Spleen (tissue), 11 donors: ENCODE measurements at regions not wholly inside any gene's neighbourhood (a gene's known extent, or its start where the extent isn't known, plus 50 kb on each side); places are given as distances from the start of the nearest gene placed in this dataset.

Experiments used
- DNase-seq: peaks from one replicate; pipeline ENCODE4 v3.0.0-alpha.2; 2020
- H3K27ac ChIP-seq, 8 donors: fragments of 200-600 bp; sonication (generic) in 7 of 8; 1 replicate in 4 of 8; 2 replicates in 4 of 8; pipeline versions ENCODE4 v1.5.0 to v1.8.0; 2016 to 2021; ENCODE audit warnings: inconsistent platforms in 4 of 8, mild to moderate bottlenecking in 4 of 8, moderate library complexity in 1 of 8
- H3K27me3 ChIP-seq, 7 donors: fragments of 200-600 bp; sonication (generic) in 6 of 7; replicated peaks in 1 of 7; 1 replicate in 4 of 7; 2 replicates in 3 of 7; pipeline versions ENCODE4 v1.5.0 to v1.8.0; 2016 to 2021; ENCODE audit warnings: inconsistent platforms in 3 of 7, mild to moderate bottlenecking in 1 of 7
- H3K36me3 ChIP-seq, 6 donors: fragments of 200-600 bp; sonication (generic) in 5 of 6; 1 replicate in 4 of 6; 2 replicates in 2 of 6; pipeline versions ENCODE4 v1.5.0 to v1.8.0; 2016 to 2021; ENCODE audit warnings: inconsistent platforms in 2 of 6
- H3K4me1 ChIP-seq, 6 donors: fragments of 200-600 bp; sonication (generic) in 5 of 6; 1 replicate in 3 of 6; 2 replicates in 3 of 6; pipeline versions ENCODE4 v1.5.0 to v1.8.0; 2016 to 2021; ENCODE audit warnings: inconsistent platforms in 3 of 6
- H3K4me3 ChIP-seq, 8 donors: fragments of 200-600 bp; sonication (generic) in 7 of 8; 1 replicate in 4 of 8; 2 replicates in 4 of 8; pipeline versions ENCODE4 v1.5.0 to v1.8.0; 2016 to 2021; ENCODE audit warnings: inconsistent platforms in 4 of 8, mild to moderate bottlenecking in 4 of 8, moderate library complexity in 2 of 8
- H3K9me3 ChIP-seq, 8 donors: fragments of 200-600 bp; sonication (generic) in 7 of 8; 1 replicate in 4 of 8; 2 replicates in 4 of 8; pipeline versions ENCODE4 v1.5.0 to v1.8.0; 2016 to 2021; ENCODE audit warnings: inconsistent platforms in 4 of 8
- POLR2A ChIP-seq, 3 donors: fragments of 450-650 bp; IDR thresholded peaks; one replicate each; pipeline ENCODE4 v1.5.1; 2017; ENCODE audit warnings: antibody characterized with exemption in 3 of 3, mild to moderate bottlenecking in 1 of 3
- POLR2AphosphoS5 ChIP-seq, 3 donors: sonication (generic); formaldehyde crosslinking; IDR thresholded peaks; one replicate each; pipeline ENCODE4 v1.5.1; 2017; ENCODE audit warnings: antibody characterized with exemption in 3 of 3
- WGBS, 5 donors: extraction: QIAGEN DNeasy Blood & Tissue Kit in 3 of 5; methylation state at CpG; one replicate each; pipeline versions ENCODE4 v1.1.5 to v1.1.7; 2013 to 2018; 5-methylcytosine and 5-hydroxymethylcytosine counted together
- intact Hi-C: fragments of 100-400 bp; cut with DNase I; formaldehyde crosslinking; loops from one replicate; pipeline ENCODE4 v1.15.0; 2023; ENCODE audit warnings: low total_unique reads
- TF ChIP-seq, protein P1 (sequence below), 11 experiments: fragments of 200-600 bp in 7 of 11; fragments of 450-650 bp in 4 of 11; sonication (generic) in 4 of 11; IDR thresholded peaks in 8 of 11; conservative IDR thresholded peaks in 3 of 11; 1 replicate in 7 of 11; 2 replicates in 4 of 11; pipeline versions ENCODE4 v1.4.0 to v1.8.0; 2016 to 2021; ENCODE audit warnings: antibody characterized with exemption in 11 of 11, inconsistent platforms in 4 of 11, mild to moderate bottlenecking in 1 of 11
- donor health status: healthy with polysubstance abuse.
- donor health status: DM: no; HTN: no; CAD: no; lungs with moderate emphysema.
- donor health status: DM: no; HTN: no; CAD: no.
- donor health status: Bipolar disorder and iron deficiency.
- donor health status: healthy.
- donor health status: DM: no; HTN: no; CAD: no.
- donor health status: DM: yes; HTN: yes; CAD: no.

DNA sequence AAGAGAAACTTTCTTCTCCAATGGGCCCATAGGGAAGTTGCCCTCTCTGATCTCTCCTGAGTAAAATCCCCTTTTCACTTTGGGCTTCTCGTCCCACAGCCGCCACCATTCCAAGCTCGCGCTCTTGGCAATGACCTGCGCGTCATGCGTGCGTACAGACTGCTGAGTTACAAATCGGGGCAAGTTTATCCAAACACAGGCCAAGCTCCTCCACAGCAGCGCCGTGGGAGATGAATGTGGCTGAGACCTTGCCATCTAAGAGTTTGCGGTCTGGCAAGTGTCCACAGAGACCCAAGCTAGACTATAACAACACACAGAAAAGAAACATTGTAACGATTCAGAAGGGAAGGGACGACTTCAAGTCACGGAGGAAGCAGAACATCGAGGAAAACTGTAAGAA, 116.3 kb upstream of the SOD1 start:
- intact Hi-C loops, result no loop called here
- WGBS, 5 donors, result 87 to 92% (median 90%) methylated on average over 16 of the region's 16 CpGs

DNA sequence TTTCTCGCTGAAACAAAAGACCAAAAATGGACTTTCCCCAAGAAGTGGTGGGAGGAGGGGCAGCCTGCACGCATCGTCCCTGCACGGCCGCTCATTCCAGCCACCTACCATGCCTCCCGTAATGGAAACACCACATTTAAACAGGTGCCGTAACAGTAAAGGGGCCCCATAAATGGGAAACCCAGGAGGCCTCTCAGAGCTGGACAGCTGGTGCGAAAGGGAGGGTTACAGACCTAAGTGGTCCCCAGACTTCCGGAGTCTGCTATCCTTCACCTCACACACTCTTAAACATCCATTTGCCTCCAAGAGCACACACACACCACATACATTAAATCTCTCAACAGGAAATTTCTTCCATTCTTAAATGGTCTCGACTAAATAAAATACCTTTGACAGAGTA, 120.7 kb upstream of the SOD1 start:
- Histone ChIP-seq H3K27ac (no peak overlapping the region), H3K4me3 (no peak overlapping the region), H3K36me3 (no peaks in the 10 kb centered on the region), H3K27me3 (no peaks in the 10 kb centered on the region), H3K4me1 (no peaks in the 10 kb centered on the region), H3K9me3 (no peaks in the 10 kb centered on the region)
- DNase-seq, result no peak
- 60 to 78% (median 67%) methylated on average over 10 of the region's 10 CpGs for WGBS, 5 donors
- TF ChIP-seq POLR2AphosphoS5 (IDR thresholded peaks at IDR 0.05), result no peak
- TF ChIP-seq POLR2A (IDR thresholded peaks at IDR 0.05), result no peak
- TF ChIP-seq, protein P1, sequence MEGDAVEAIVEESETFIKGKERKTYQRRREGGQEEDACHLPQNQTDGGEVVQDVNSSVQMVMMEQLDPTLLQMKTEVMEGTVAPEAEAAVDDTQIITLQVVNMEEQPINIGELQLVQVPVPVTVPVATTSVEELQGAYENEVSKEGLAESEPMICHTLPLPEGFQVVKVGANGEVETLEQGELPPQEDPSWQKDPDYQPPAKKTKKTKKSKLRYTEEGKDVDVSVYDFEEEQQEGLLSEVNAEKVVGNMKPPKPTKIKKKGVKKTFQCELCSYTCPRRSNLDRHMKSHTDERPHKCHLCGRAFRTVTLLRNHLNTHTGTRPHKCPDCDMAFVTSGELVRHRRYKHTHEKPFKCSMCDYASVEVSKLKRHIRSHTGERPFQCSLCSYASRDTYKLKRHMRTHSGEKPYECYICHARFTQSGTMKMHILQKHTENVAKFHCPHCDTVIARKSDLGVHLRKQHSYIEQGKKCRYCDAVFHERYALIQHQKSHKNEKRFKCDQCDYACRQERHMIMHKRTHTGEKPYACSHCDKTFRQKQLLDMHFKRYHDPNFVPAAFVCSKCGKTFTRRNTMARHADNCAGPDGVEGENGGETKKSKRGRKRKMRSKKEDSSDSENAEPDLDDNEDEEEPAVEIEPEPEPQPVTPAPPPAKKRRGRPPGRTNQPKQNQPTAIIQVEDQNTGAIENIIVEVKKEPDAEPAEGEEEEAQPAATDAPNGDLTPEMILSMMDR (IDR thresholded peaks at IDR 0.05 in 8 of 11, conservative IDR thresholded peaks at IDR 0.05 in 3 of 11), result no peak
- intact Hi-C loops, result no loop called here

More for the DNA sequence above, 116.3 kb upstream of the SOD1 start:
- DNase-seq, result no peak
- Histone ChIP-seq H3K4me3 (no peak overlapping the region), H3K27me3 (no peaks in the 10 kb centered on the region), H3K4me1 (no peaks in the 10 kb centered on the region), H3K36me3 (no peaks in the 10 kb centered on the region), H3K27ac (no peak overlapping the region), H3K9me3 (no peaks in the 10 kb centered on the region)
- TF ChIP-seq POLR2A (IDR thresholded peaks at IDR 0.05) (no peak), POLR2AphosphoS5 (IDR thresholded peaks at IDR 0.05) (no peak)
- TF ChIP-seq, protein P1 (IDR thresholded peaks at IDR 0.05 in 8 of 11, conservative IDR thresholded peaks at IDR 0.05 in 3 of 11), result no peak

DNA sequence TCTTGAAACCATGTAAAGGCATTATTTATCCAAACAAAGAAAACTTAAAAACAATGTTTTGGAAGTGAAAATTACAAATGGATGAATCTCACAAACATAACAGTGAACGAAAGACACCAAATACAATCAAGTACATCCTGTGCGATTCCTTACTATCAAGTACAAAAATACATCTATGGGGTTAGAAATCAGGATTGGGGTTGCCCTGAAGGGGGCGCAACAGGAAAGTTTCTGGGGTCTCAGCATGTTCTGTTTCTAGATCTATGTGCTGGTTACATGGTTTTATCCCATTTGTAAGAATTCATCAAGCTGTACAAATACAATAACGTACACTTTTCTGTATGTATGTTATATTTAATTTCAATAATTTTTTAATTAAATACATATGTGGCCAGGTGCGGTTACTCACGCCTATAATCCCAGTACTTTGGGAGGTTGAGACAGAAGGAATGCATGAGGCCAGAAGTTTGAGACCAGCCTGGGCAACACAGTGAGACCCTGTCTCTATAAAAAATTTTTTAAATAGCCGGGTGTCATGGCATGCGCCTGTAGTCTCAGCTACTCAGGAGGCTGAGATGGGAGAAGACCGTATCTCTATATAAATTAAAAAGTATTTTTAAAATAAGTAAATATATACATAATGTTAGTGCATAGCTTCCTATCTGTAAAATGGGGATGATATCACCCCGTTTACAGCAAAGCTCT, 121.5 kb upstream of the SOD1 start:
- H3K27me3 ChIP-seq, result no peaks in the 10 kb centered on the region
- TF ChIP-seq, protein P1 (IDR thresholded peaks at IDR 0.05 in 8 of 11, conservative IDR thresholded peaks at IDR 0.05 in 3 of 11), result no peak
- TF ChIP-seq POLR2A (IDR thresholded peaks at IDR 0.05) (no peak), POLR2AphosphoS5 (IDR thresholded peaks at IDR 0.05) (no peak)
- intact Hi-C loops, result no loop called here
- H3K4me3 ChIP-seq, result no peak overlapping the region
- 91 to 94% (median 92%) methylated on average over 10 of the region's 10 CpGs for WGBS, 5 donors
- H3K4me1 ChIP-seq, result no peaks in the 10 kb centered on the region
- H3K9me3 ChIP-seq, result no peaks in the 10 kb centered on the region
- H3K36me3 ChIP-seq, result no peaks in the 10 kb centered on the region
- H3K27ac ChIP-seq, result no peak overlapping the region
- DNase-seq, result no peak

DNA sequence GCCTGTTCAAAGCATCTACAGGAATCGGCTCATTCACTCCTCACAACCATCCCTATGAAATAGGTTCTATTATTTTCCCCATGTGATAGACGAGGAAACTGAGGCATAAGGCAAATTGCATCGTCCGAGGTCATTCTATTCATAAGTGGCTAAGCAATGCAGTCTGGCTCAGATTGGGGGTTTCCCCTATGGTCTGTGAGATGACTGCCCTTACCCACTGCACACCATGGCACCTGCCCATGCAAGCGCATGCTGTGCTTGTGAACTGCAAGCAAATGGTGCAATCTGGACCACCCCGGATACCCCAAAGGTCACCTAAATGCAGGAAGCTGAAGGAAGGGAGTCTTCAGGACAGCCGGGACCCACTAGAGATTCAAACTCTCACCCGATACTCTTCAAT, 123.4 kb upstream of the SOD1 start:
- Histone ChIP-seq H3K4me1 (no peaks in the 10 kb centered on the region), H3K27ac (no peak overlapping the region), H3K9me3 (no peaks in the 10 kb centered on the region), H3K4me3 (no peak overlapping the region), H3K27me3 (no peaks in the 10 kb centered on the region), H3K36me3 (no peaks in the 10 kb centered on the region)
- intact Hi-C loops, result no loop called here
- 89 to 96% (median 92%) methylated on average over 8 of the region's 8 CpGs for WGBS, 5 donors
- no peak for TF ChIP-seq POLR2AphosphoS5 (IDR thresholded peaks at IDR 0.05)
- TF ChIP-seq POLR2A (IDR thresholded peaks at IDR 0.05), result no peak
- TF ChIP-seq, protein P1 (IDR thresholded peaks at IDR 0.05 in 8 of 11, conservative IDR thresholded peaks at IDR 0.05 in 3 of 11), result no peak
- no peak for DNase-seq
